ENCODE measurements at regions not wholly inside any gene's neighbourhood (a gene's known extent, or its start where the extent isn't known, plus 50 kb on each side); places are given as distances from the start of the nearest gene placed in this dataset.
"Not testable (repeated sequence)": the region's sequence is repeated elsewhere in the genome, so short reads cannot be mapped to it uniquely, and the experiment has no call there.

DNA sequence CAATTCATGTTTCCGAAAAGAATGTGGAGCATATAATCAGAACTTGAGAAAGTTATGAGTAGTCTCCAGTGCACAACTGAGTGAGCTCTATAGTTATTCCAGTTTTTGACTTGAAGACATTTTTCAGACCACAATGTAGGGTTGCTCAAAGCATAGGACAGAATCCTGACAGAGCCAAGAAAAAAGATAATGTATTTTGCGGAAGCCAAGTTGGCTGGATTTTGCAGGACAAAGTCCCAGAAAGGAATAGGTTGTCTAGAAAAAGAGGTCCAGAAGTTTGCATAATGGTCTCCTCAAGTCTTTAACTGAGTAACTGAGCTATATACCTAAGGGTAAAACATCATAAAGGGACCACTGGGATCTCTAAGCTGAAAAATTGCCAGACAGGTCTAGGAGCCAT, 1028.0 kb downstream of the TAF11L14 start:
- DNase-seq (ENCODE audit: insufficient read length) (no peak), FAIRE-seq (no peak)
- TF ChIP-seq POLR2AphosphoS5 (IDR thresholded peaks at IDR 0.05; ENCODE audit: low read depth, low read length) (no peak), POLR2A (IDR thresholded peaks at IDR 0.05; ENCODE audit: low read depth, low read length) (no peak), TAF1 (IDR thresholded peaks at IDR 0.05; ENCODE audit: borderline replicate concordance, low read depth, low read length) (no peak)

DNA sequence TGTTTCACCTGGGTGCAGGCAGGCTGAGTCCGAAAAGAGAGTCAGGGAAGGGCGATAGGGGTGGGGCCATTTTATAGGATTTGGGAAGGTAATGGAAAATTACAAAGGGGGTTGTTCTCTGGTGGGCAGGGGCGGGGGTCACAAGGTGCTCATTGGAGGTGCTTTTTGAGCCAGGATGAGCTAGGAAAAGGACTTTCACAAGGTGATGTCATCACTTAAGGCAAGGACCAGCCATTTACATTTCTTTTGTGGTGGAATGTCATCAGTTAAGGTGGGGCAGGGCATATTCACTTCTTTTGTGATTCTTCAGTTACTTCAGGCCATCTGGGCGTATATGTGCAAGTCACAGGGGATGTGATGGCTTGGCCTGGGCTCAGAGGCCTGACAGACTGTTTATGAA, 1040.0 kb downstream of the TAF11L14 start:
- FAIRE-seq; DNase-seq (ENCODE audit: insufficient read length): not testable (repeated sequence)

DNA sequence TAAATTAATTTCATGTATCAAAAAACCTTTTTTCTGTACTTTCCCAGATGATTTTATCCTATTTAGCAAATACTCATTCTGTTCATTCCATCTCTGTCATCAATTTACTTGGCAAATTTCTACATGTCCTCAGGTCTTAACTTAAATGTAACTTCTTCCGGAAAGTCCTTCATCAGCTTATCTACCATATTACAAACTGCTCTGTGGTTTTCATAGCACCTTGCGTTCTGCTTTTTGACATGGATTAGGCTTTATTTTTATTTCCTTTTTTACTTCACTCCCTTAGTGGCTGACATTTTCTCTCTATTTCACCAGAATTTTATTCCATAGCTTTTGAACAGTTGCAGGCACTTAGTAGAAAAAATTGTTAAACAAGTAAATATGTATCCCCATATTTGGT, 1040.8 kb downstream of the TAF11L14 start:
- no peak for FAIRE-seq
- no peak for DNase-seq (ENCODE audit: insufficient read length)
- TF ChIP-seq TAF1 (IDR thresholded peaks at IDR 0.05; ENCODE audit: borderline replicate concordance, low read depth, low read length): no peak
- TF ChIP-seq POLR2AphosphoS5 (IDR thresholded peaks at IDR 0.05; ENCODE audit: low read depth, low read length): no peak
- TF ChIP-seq POLR2A (IDR thresholded peaks at IDR 0.05; ENCODE audit: low read depth, low read length): no peak

GRCh38 chr5:18686253-18686652, 1052.0 kb downstream of the TAF11L14 start:
- TF ChIP-seq POLR2A (IDR thresholded peaks at IDR 0.05; ENCODE audit: low read depth, low read length) (no peak), TAF1 (IDR thresholded peaks at IDR 0.05; ENCODE audit: borderline replicate concordance, low read depth, low read length) (no peak), POLR2AphosphoS5 (IDR thresholded peaks at IDR 0.05; ENCODE audit: low read depth, low read length) (no peak)
- FAIRE-seq (no peak), DNase-seq (ENCODE audit: insufficient read length) (no peak)

DNA sequence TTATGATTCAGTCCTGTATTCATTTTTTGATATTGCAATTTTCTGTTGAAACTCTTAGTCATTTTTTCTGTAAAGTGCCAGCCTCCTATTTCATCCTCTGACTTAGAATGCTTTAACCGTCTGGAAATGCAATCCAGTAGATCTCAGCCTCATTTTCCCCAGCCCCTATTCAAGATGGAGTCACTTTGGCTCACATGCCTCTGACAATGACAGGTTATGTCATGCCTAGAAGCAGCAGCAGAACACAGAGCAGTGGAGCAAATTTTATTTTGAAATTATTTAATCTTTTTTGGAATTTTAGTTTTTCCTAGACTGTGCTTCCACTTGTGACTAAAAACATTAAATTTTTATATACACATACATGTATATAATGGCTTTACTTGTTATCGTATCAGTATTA, 1053.2 kb downstream of the TAF11L14 start:
- TF ChIP-seq TAF1 (IDR thresholded peaks at IDR 0.05; ENCODE audit: borderline replicate concordance, low read depth, low read length) (no peak), POLR2A (IDR thresholded peaks at IDR 0.05; ENCODE audit: low read depth, low read length) (no peak), POLR2AphosphoS5 (IDR thresholded peaks at IDR 0.05; ENCODE audit: low read depth, low read length) (no peak)
- FAIRE-seq (no peak), DNase-seq (ENCODE audit: insufficient read length) (no peak)

- TF ChIP-seq TAF1 (IDR thresholded peaks at IDR 0.05; ENCODE audit: borderline replicate concordance, low read depth, low read length): no peak
- no peak for TF ChIP-seq POLR2A (IDR thresholded peaks at IDR 0.05; ENCODE audit: low read depth, low read length)
- TF ChIP-seq POLR2AphosphoS5 (IDR thresholded peaks at IDR 0.05; ENCODE audit: low read depth, low read length): no peak
- FAIRE-seq: no peak
- no peak for DNase-seq (ENCODE audit: insufficient read length)
Measured at GRCh38 chr5:18699681-18700080, 1065.4 kb downstream of the TAF11L14 start.

- FAIRE-seq (no peak), DNase-seq (ENCODE audit: insufficient read length) (no peak)
- TF ChIP-seq TAF1 (IDR thresholded peaks at IDR 0.05; ENCODE audit: borderline replicate concordance, low read depth, low read length): no peak
- TF ChIP-seq POLR2A (IDR thresholded peaks at IDR 0.05; ENCODE audit: low read depth, low read length): no peak
- no peak for TF ChIP-seq POLR2AphosphoS5 (IDR thresholded peaks at IDR 0.05; ENCODE audit: low read depth, low read length)
Measured at GRCh38 chr5:18702821-18703220, 1068.6 kb downstream of the TAF11L14 start.

DNA sequence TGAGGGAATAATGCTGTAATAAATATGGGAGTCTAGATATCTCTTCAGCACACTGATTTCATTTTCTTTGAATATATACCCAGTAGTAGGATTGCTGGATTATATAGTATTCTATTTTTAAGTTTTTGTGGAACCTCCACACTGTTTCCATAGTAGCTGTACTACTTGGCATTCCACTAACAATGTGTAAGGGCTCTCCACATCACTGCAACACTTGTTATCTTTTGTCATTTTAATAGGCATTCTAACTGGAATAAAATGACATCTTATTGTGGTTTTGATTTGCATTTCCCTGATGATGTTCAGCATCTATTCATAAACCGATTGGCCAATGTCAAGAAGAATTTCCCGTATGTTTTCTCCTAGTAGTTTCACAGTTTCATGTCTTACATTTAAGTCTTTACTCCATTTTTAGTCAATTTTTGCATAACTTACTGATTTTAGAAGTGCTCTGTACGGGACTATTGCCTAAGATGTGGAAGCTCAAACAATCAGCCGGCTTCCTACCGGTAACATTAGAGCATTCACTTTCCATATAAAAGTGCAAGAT, 1078.8 kb downstream of the TAF11L14 start:
- FAIRE-seq (no peak), DNase-seq (ENCODE audit: insufficient read length) (no peak)
- TF ChIP-seq TAF1 (IDR thresholded peaks at IDR 0.05; ENCODE audit: borderline replicate concordance, low read depth, low read length): no peak
- no peak for TF ChIP-seq POLR2AphosphoS5 (IDR thresholded peaks at IDR 0.05; ENCODE audit: low read depth, low read length)
- TF ChIP-seq POLR2A (IDR thresholded peaks at IDR 0.05; ENCODE audit: low read depth, low read length): no peak

DNA sequence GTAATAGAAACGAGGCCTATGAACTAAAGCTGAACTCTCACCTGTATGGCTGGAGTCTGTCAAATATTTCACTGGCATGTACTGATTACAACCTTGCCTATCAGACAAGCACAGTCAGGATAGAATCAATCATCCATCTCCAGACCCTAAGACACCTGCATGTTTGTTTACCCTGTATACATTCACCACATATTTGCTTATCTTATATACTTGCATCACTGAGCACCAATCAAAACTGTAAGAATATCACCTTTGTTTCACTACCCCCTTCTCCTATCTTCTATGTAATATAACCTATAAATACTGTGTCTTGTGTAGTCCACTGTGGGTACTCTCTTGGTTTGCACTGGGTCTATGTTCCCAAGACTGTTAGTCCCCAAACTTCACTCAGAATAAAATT, 1085.7 kb downstream of the TAF11L14 start:
- DNase-seq (ENCODE audit: insufficient read length) (no peak), FAIRE-seq (no peak)
- no peak for TF ChIP-seq POLR2A (IDR thresholded peaks at IDR 0.05; ENCODE audit: low read depth, low read length)
- TF ChIP-seq POLR2AphosphoS5 (IDR thresholded peaks at IDR 0.05; ENCODE audit: low read depth, low read length): no peak
- TF ChIP-seq TAF1 (IDR thresholded peaks at IDR 0.05; ENCODE audit: borderline replicate concordance, low read depth, low read length): no peak

- DNase-seq (ENCODE audit: insufficient read length) (no peak), FAIRE-seq (no peak)
- TF ChIP-seq POLR2A (IDR thresholded peaks at IDR 0.05; ENCODE audit: low read depth, low read length): no peak
- no peak for TF ChIP-seq TAF1 (IDR thresholded peaks at IDR 0.05; ENCODE audit: borderline replicate concordance, low read depth, low read length)
- no peak for TF ChIP-seq POLR2AphosphoS5 (IDR thresholded peaks at IDR 0.05; ENCODE audit: low read depth, low read length)
Measured at GRCh38 chr5:18732556-18733479, 1098.6 kb downstream of the TAF11L14 start.

DNA sequence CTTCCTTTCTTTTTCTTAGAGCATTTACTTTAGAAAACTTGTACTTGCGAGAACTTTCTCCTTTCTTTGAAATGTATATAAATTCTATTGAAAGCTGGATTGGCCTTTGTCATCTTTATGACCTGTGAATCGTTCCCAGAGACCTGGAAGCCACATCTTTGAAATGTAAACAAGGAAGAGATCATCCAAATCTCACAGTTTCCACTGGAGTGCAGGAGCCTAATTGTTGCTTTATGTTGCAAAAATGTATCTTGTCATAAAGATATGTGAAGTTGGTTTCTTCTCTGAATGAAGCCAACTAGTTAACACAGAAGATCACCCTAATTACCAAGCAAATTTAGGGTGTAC, 1101.8 kb downstream of the TAF11L14 start:
- no peak for DNase-seq (ENCODE audit: insufficient read length)
- TF ChIP-seq TAF1 (IDR thresholded peaks at IDR 0.05; ENCODE audit: borderline replicate concordance, low read depth, low read length) (no peak), POLR2AphosphoS5 (IDR thresholded peaks at IDR 0.05; ENCODE audit: low read depth, low read length) (no peak), POLR2A (IDR thresholded peaks at IDR 0.05; ENCODE audit: low read depth, low read length) (no peak)
- FAIRE-seq: no peak

DNA sequence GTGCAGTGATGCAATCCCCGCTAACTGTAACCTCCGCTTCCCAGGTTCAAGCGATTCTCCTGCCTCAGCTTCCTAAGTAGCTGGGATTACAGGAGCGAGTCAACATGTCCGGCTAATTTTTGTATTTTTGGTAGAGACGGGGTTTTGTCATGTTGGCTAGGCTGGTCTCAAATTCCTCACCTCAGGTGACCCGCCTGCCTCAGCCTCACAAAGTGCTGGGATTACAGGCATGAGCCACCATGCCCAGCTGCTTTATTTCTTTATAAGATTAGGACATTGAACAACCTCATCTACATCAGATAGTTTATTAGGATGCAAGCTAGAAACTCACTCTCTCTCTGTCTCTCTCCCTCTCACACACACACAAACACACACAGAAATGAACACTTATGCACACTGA, 1102.5 kb downstream of the TAF11L14 start:
- DNase-seq (ENCODE audit: insufficient read length); FAIRE-seq: not testable (repeated sequence)

All from GM12892 (cell line).